HEK293 (cell line): ENCODE measurements at regions not wholly inside any gene's neighbourhood (a gene's known extent, or its start where the extent isn't known, plus 50 kb on each side); places are given as distances from the start of the nearest gene placed in this dataset.

ENCODE experiments used
- CTCF ChIA-PET: fragments of 350-600 bp; formaldehyde crosslinking; extraction: SDS; loops from one replicate; lab custom pipeline; 2021; ENCODE audit warnings: antibody characterized with exemption; lab: Yijun Ruan, JAX
- POLR2A ChIA-PET: fragments of 300-600 bp; formaldehyde crosslinking; extraction: SDS; loops from one replicate; lab custom pipeline; 2020; ENCODE audit warnings: antibody characterized with exemption, inconsistent platforms; lab: Yijun Ruan, JAX
- H3K27ac ChIP-seq: fragments of 200-500 bp; sonication (Bioruptor generic); 2 replicates; pipeline ENCODE4 v1.5.1; 2014; ENCODE audit warnings: low read depth, low read length, control low read depth, inconsistent platforms; ENCODE audit errors: extremely low read depth
- H3K36me3 ChIP-seq, 2 experiments: fragments of 200-500 bp in 1 of 2; sonication (Bioruptor generic) in 1 of 2; 1 replicate in 1 of 2; 2 replicates in 1 of 2; pipeline ENCODE4 v1.5.1; 2014 to 2017; ENCODE audit warnings: inconsistent platforms in 2 of 2, low read length in 2 of 2; ENCODE audit not compliant: control insufficient read depth in 2 of 2, insufficient read depth in 1 of 2
- H3K4me1 ChIP-seq: fragments of 200-500 bp; sonication (Bioruptor generic); 2 replicates; pipeline ENCODE4 v1.5.1; 2014; ENCODE audit warnings: mild to moderate bottlenecking, low read length, inconsistent platforms; ENCODE audit not compliant: control insufficient read depth, insufficient read depth
- H3K4me3 ChIP-seq: 2 replicates; pipeline ENCODE4 v1.5.1; 2011; ENCODE audit warnings: low read depth, mild to moderate bottlenecking, control low read depth, low read length, moderate library complexity
- H3K9me3 ChIP-seq: fragments of 200-500 bp; sonication (Bioruptor generic); 2 replicates; pipeline ENCODE4 v1.5.1; 2014; ENCODE audit warnings: low read depth, low read length, inconsistent platforms; ENCODE audit not compliant: control insufficient read depth, insufficient read depth
- BCL6B ChIP-seq: fragments of 450-650 bp; formaldehyde crosslinking; IDR thresholded peaks from 2 replicates; pipeline ENCODE4 v1.5.1; 2017; ENCODE audit warnings: missing biosample characterization, missing genetic modification characterization
- GLIS1 ChIP-seq: fragments of 450-650 bp; formaldehyde crosslinking; IDR thresholded peaks from 2 replicates; pipeline ENCODE4 v1.5.1; 2016; ENCODE audit warnings: missing biosample characterization, missing genetic modification characterization
- INSM2 ChIP-seq: fragments of 450-650 bp; formaldehyde crosslinking; IDR thresholded peaks from 2 replicates; pipeline ENCODE4 v1.5.1; 2016; ENCODE audit warnings: missing biosample characterization, missing genetic modification characterization
- KLF16 ChIP-seq: fragments of 450-650 bp; formaldehyde crosslinking; IDR thresholded peaks from 2 replicates; pipeline ENCODE4 v1.5.1; 2017; ENCODE audit warnings: missing biosample characterization, missing genetic modification characterization
- KLF9 ChIP-seq: fragments of 450-650 bp; formaldehyde crosslinking; IDR thresholded peaks from 2 replicates; pipeline ENCODE4 v1.5.1; 2016; ENCODE audit warnings: missing biosample characterization, missing genetic modification characterization, low read depth
- PRDM10 ChIP-seq: fragments of 450-650 bp; formaldehyde crosslinking; IDR thresholded peaks from 2 replicates; pipeline ENCODE4 v1.5.1; 2016; ENCODE audit warnings: missing biosample characterization, missing genetic modification characterization
- ZBTB10 ChIP-seq: fragments of 450-650 bp; formaldehyde crosslinking; IDR thresholded peaks from 2 replicates; pipeline ENCODE4 v1.5.1; 2016; ENCODE audit warnings: missing biosample characterization, missing genetic modification characterization
- ZBTB17 ChIP-seq: fragments of 450-650 bp; formaldehyde crosslinking; IDR thresholded peaks from 2 replicates; pipeline ENCODE4 v1.5.1; 2016; ENCODE audit warnings: missing biosample characterization, missing genetic modification characterization
- ZBTB20 ChIP-seq: fragments of 450-650 bp; formaldehyde crosslinking; IDR thresholded peaks from 2 replicates; pipeline ENCODE4 v1.5.1; 2016; ENCODE audit warnings: missing biosample characterization, missing genetic modification characterization
- ZNF280C ChIP-seq: fragments of 450-650 bp; formaldehyde crosslinking; IDR thresholded peaks from 2 replicates; pipeline ENCODE4 v1.5.1; 2016; ENCODE audit warnings: missing biosample characterization, missing genetic modification characterization
- ZNF449 ChIP-seq: fragments of 450-650 bp; formaldehyde crosslinking; IDR thresholded peaks from 2 replicates; pipeline ENCODE4 v1.5.1; 2017; ENCODE audit warnings: missing biosample characterization, mild to moderate bottlenecking, missing genetic modification characterization, moderate library complexity
- ZNF610 ChIP-seq: fragments of 450-650 bp; formaldehyde crosslinking; IDR thresholded peaks from 2 replicates; pipeline ENCODE4 v1.5.1; 2016; ENCODE audit warnings: missing biosample characterization, missing genetic modification characterization, borderline replicate concordance
- ZNF626 ChIP-seq: fragments of 450-650 bp; sonication (Bioruptor Pico); formaldehyde crosslinking; IDR thresholded peaks from 2 replicates; pipeline ENCODE4 v1.5.1; 2018; ENCODE audit warnings: missing biosample characterization, missing genetic modification characterization, inconsistent platforms
- ZNF639 ChIP-seq: fragments of 450-650 bp; formaldehyde crosslinking; IDR thresholded peaks from 2 replicates; pipeline ENCODE4 v1.5.1; 2016; ENCODE audit warnings: missing biosample characterization, missing genetic modification characterization
- ZNF658 ChIP-seq: fragments of 450-650 bp; formaldehyde crosslinking; IDR thresholded peaks from 2 replicates; pipeline ENCODE4; 2016; ENCODE audit warnings: missing biosample characterization, missing genetic modification characterization
- ZNF776 ChIP-seq: fragments of 450-650 bp; formaldehyde crosslinking; IDR thresholded peaks from 2 replicates; pipeline ENCODE4 v1.5.0; 2017; ENCODE audit warnings: missing biosample characterization, missing genetic modification characterization, borderline replicate concordance
- ZSCAN18 ChIP-seq: fragments of 450-650 bp; formaldehyde crosslinking; IDR thresholded peaks from 2 replicates; pipeline ENCODE4 v1.5.1; 2016; ENCODE audit warnings: missing biosample characterization, missing genetic modification characterization
- ZSCAN4 ChIP-seq: fragments of 450-650 bp; formaldehyde crosslinking; IDR thresholded peaks from 2 replicates; pipeline ENCODE4 v1.5.1; 2017; ENCODE audit warnings: missing biosample characterization, missing genetic modification characterization

GRCh38 chr16:85475233-85475632, 137.9 kb upstream of the GSE1 start (continued):
- TF ChIP-seq INSM2 (no peak), ZSCAN4 (no peak), ZBTB20 (tag by site-specific recombination) (peak; percentile 45), ZNF610 (tag by site-specific recombination) (no peak), ZBTB10 (tag by site-specific recombination) (no peak), ZNF658 (tag by site-specific recombination) (no peak), BCL6B (tag by site-specific recombination) (no peak), ZSCAN18 (tag by site-specific recombination) (no peak), GLIS1 (tag by site-specific recombination) (peak; percentile 56), ZBTB17 (peak; percentile 65; the same call in 1 of the 2 replicates), PRDM10 (tag by site-specific recombination) (no peak), ZNF776 (tag by site-specific recombination) (no peak)

GRCh38 chr16:85475691-85476300, 137.3 kb upstream of the GSE1 start:
- ChIA-PET POLR2A (interaction anchor here (0.5 kb wide), 1 partner anchor 21 kb away, joined by 3 read pairs; no protein-coding TSS in a partner anchor), CTCF (no interaction called here)
- no peak overlapping the region for H3K27ac ChIP-seq
- peaks cover 15% of the 10 kb centered on the region for H3K4me1 ChIP-seq
- H3K4me3 ChIP-seq = no peak overlapping the region
- no peaks in the 10 kb centered on the region for H3K36me3 ChIP-seq
- H3K9me3 ChIP-seq = no peaks in the 10 kb centered on the region
- TF ChIP-seq ZNF449 (tag by site-specific recombination) (no peak), ZNF626 (no peak), KLF9 (tag by site-specific recombination) (no peak), ZNF639 (tag by site-specific recombination) (no peak), KLF16 (tag by site-specific recombination) (no peak), ZNF280C (tag by site-specific recombination) (no peak)
